Ovary (tissue), 3 donors: ENCODE measurements at regions not wholly inside any gene's neighbourhood (a gene's known extent, or its start where the extent isn't known, plus 50 kb on each side); places are given as distances from the start of the nearest gene placed in this dataset.

Experiments used
- CTCF ChIP-seq, 3 donors: fragments of 450-650 bp in 2 of 3; fragments of 200-600 bp in 1 of 3; IDR thresholded peaks; one replicate each; pipeline versions ENCODE4 v1.5.1 to v1.8.0; 2016 to 2022; ENCODE audit warnings: antibody characterized with exemption in 3 of 3, mild to moderate bottlenecking in 1 of 3
- EP300 ChIP-seq: sonication (generic); formaldehyde crosslinking; IDR thresholded peaks from one replicate; pipeline ENCODE4 v1.6.1; 2017; ENCODE audit warnings: antibody characterized with exemption
- donor health status: DM: no; HTN: no; CAD: no.

- TF ChIP-seq EP300 = no peak
- TF ChIP-seq CTCF (IDR thresholded peaks at IDR 0.05) = no peak
Observed at GRCh38 chr12:92055877-92056276, 89.8 kb downstream of the BTG1 start.
